Activated CD4-positive, alpha-beta T cell treated with anti-CD3 and anti-CD28 coated beads, Interleukin-2, amount 10 ng/mL, durations not matched to agents 7 days and 5 days (primary cell): ENCODE measurements at regions not wholly inside any gene's neighbourhood (a gene's known extent, or its start where the extent isn't known, plus 50 kb on each side); places are given as distances from the start of the nearest gene placed in this dataset.
"Not testable (repeated sequence)": the region's sequence is repeated elsewhere in the genome, so short reads cannot be mapped to it uniquely, and the experiment has no call there.

Source experiments
- CTCF ChIA-PET: fragments of 350-600 bp; sonication (Branson Sonifier 250); formaldehyde crosslinking; loops from one replicate; lab custom pipeline; 2021; ENCODE audit warnings: antibody characterized with exemption; lab: Charles Lee
- POLR2A ChIA-PET: fragments of 350-600 bp; sonication (Branson Sonifier 250); formaldehyde crosslinking; loops from one replicate; lab custom pipeline; 2021; ENCODE audit warnings: antibody characterized with exemption; lab: Charles Lee
- DNase-seq: peaks from one replicate; pipeline ENCODE4 v3.0.0-alpha.2; 2020
- H3K27ac Mint-ChIP-seq: one replicate; pipeline ENCODE4 v1.8.0; 2021; ENCODE audit warnings: mild to moderate bottlenecking, moderate library complexity, mixed read lengths
- H3K27me3 Mint-ChIP-seq: one replicate; pipeline ENCODE4 v1.8.0; 2021; ENCODE audit warnings: mixed read lengths
- H3K36me3 Mint-ChIP-seq: one replicate; pipeline ENCODE4 v1.8.0; 2021; ENCODE audit warnings: low read depth, mixed read lengths
- H3K4me1 Mint-ChIP-seq: one replicate; pipeline ENCODE4 v1.8.0; 2021; ENCODE audit warnings: mixed read lengths
- H3K4me3 Mint-ChIP-seq: one replicate; pipeline ENCODE4 v1.8.0; 2021; ENCODE audit warnings: mild to moderate bottlenecking, moderate library complexity, mixed read lengths
- H3K9me3 Mint-ChIP-seq: one replicate; pipeline ENCODE4 v1.8.0; 2021; ENCODE audit warnings: mixed read lengths

DNA sequence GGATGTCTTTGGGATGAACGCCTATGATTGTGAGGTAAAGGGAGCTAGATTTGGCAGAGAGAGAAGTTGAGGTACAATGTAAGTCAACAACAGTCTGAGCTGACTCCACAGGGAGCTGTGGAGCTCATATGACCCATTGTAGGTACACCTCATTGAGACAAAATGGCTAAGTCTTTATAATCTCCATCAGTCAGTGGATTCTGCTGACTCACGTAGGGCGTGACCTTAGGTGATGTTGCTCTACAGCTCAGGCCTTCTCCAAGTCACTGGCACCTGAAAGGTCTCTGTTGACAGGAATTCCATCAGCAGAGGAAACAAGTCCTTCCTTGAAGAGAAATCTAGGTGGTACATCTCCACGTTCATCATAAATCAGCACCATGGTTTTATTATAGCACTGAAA lies 118.2 kb upstream of the PRR16 start:
- POLR2A ChIA-PET, result no interaction called here
- Mint-ChIP-seq H3K27ac (no peak overlapping the region), H3K27me3 (no peaks in the 10 kb centered on the region), H3K4me1 (no peaks in the 10 kb centered on the region), H3K4me3 (no peak overlapping the region), H3K9me3 (no peaks in the 10 kb centered on the region), H3K36me3 (no peaks in the 10 kb centered on the region)
- no peak for DNase-seq
- CTCF ChIA-PET, result no interaction called here

- H3K9me3 Mint-ChIP-seq, H3K36me3 Mint-ChIP-seq, DNase-seq, H3K27ac Mint-ChIP-seq, H3K4me1 Mint-ChIP-seq, POLR2A ChIA-PET, H3K27me3 Mint-ChIP-seq, H3K4me3 Mint-ChIP-seq, CTCF ChIA-PET: not testable (repeated sequence)
These were observed 113.0 kb upstream of the PRR16 start for GRCh38 chr5:120351071-120351470.

DNA sequence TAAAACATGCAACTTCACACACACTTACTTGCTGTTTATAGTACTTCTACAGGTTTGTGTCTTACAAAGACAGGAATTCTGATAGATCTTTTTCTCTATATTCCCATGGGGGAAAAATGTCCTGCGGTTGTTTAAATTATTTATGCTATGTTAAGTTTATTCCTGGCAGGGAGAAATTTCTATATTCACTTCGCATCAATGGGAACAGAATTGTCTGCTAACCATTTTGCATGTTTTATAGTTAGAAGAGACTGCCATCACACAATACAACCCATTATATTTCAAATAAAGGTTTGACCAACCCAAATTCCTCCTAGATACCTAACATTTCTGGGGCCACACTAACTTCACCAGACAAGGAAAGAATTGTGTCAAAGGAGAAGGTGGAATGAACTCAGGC lies 110.0 kb upstream of the PRR16 start:
- Mint-ChIP-seq H3K4me1 (no peaks in the 10 kb centered on the region), H3K4me3 (no peak overlapping the region), H3K36me3 (no peaks in the 10 kb centered on the region), H3K27me3 (no peaks in the 10 kb centered on the region), H3K27ac (no peak overlapping the region), H3K9me3 (no peaks in the 10 kb centered on the region)
- POLR2A ChIA-PET, result no interaction called here
- DNase-seq, result no peak
- CTCF ChIA-PET, result no interaction called here

GRCh38 chr5:120358949-120359348 lies 105.2 kb upstream of the PRR16 start:
- ChIA-PET POLR2A (no interaction called here), CTCF (no interaction called here)
- Mint-ChIP-seq H3K27me3 (no peaks in the 10 kb centered on the region), H3K36me3 (no peaks in the 10 kb centered on the region), H3K27ac (no peak overlapping the region), H3K4me1 (no peaks in the 10 kb centered on the region), H3K9me3 (no peaks in the 10 kb centered on the region), H3K4me3 (no peak overlapping the region)
- DNase-seq, result no peak

DNA sequence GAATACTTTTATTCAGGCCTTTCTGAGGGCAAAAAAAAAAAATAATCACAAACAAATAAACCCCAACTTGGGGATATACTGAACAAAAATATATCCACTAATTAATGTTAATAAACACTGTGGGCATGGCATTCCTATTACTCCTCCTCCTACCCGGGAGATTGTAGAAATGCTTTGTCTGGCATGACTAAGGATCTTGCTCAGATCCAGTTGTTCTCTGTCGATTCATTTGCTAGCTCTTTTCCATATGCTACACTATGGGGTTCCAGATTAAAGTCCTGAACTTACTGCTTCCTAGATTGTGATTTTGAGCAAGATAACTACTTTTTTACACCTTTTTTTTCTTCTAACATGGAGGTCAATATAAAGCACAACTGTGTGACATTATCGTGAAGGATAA lies 102.2 kb upstream of the PRR16 start:
- DNase-seq, result no peak
- Mint-ChIP-seq H3K36me3 (no peaks in the 10 kb centered on the region), H3K4me3 (no peak overlapping the region), H3K27me3 (no peaks in the 10 kb centered on the region), H3K9me3 (no peaks in the 10 kb centered on the region), H3K4me1 (no peaks in the 10 kb centered on the region), H3K27ac (no peak overlapping the region)
- ChIA-PET CTCF (interaction anchor here (0.6 kb wide), 1 partner anchor 9 kb away, joined by 4 read pairs; no protein-coding TSS in a partner anchor), POLR2A (no interaction called here)

- ChIA-PET CTCF (interaction anchor here (0.6 kb wide), 1 partner anchor 8 kb away, joined by 4 read pairs; no protein-coding TSS in a partner anchor), POLR2A (no interaction called here)
- Mint-ChIP-seq H3K27me3 (no peaks in the 10 kb centered on the region), H3K36me3 (no peaks in the 10 kb centered on the region), H3K4me3 (no peak overlapping the region), H3K27ac (no peak overlapping the region), H3K4me1 (no peaks in the 10 kb centered on the region), H3K9me3 (no peaks in the 10 kb centered on the region)
- DNase-seq, result no peak
These were observed 101.7 kb upstream of the PRR16 start for GRCh38 chr5:120362426-120362825.

GRCh38 chr5:120365656-120366446 lies 98.2 kb upstream of the PRR16 start:
- H3K4me1 Mint-ChIP-seq, result no peaks in the 10 kb centered on the region
- DNase-seq, result no peak

GRCh38 chr5:120367896-120368634 lies 96.0 kb upstream of the PRR16 start:
- H3K36me3 Mint-ChIP-seq, result no peaks in the 10 kb centered on the region
- no peak overlapping the region for H3K4me3 Mint-ChIP-seq
- CTCF ChIA-PET, result no interaction called here
- no peak for DNase-seq
- no peaks in the 10 kb centered on the region for H3K9me3 Mint-ChIP-seq
- POLR2A ChIA-PET, result no interaction called here
- H3K27ac Mint-ChIP-seq, result no peak overlapping the region
- H3K27me3 Mint-ChIP-seq, result no peaks in the 10 kb centered on the region
- no peaks in the 10 kb centered on the region for H3K4me1 Mint-ChIP-seq

More at GRCh38 chr5:120365656-120366446, 98.2 kb upstream of the PRR16 start:
- Mint-ChIP-seq H3K36me3 (no peaks in the 10 kb centered on the region), H3K9me3 (no peaks in the 10 kb centered on the region), H3K27ac (no peak overlapping the region), H3K4me3 (no peak overlapping the region), H3K27me3 (no peaks in the 10 kb centered on the region)
- CTCF ChIA-PET, result no interaction called here
- POLR2A ChIA-PET, result no interaction called here

DNA sequence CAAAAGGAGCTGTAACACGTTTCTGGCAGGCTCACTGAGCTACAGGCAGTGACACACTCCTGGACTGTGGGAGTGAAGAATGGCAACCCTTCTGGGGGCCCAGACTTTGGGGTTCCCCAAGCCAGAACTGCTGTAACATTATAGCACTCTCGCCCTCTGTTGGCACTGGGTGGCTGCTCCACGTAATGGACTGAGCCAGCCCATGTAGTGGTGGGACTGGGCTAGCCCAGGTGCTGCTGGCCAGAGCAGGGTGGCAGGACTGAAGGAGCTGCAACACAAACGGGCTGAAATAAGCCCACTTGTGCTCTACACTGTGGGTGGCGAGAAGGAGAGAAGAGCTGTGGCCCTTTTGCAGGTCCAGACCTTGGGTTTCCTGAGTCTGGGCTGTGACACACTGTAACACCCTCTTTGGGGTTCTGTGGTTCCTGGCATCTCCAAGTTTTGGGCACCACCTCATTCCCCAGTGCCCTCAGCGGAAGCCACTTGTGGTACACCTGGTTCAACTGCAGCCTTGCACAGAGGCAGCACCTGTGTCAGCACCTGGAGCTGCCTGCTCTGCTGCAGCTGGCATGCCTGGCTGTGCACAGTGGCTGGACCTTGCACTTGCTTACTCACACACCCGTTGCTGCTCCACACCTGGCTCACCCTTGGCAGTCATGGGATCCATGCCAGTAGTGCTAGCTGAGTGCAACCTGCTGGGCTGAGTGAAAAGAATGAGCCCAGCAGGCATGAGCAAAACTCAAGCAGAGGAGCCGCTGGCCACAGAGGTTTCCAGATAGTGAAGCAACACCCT lies 95.0 kb upstream of the PRR16 start:
- no peaks in the 10 kb centered on the region for H3K27me3 Mint-ChIP-seq
- H3K27ac Mint-ChIP-seq, result no peak overlapping the region
- CTCF ChIA-PET, result no interaction called here
- H3K36me3 Mint-ChIP-seq, result no peaks in the 10 kb centered on the region
- POLR2A ChIA-PET, result no interaction called here
- H3K4me1 Mint-ChIP-seq, result no peaks in the 10 kb centered on the region
- no peak overlapping the region for H3K4me3 Mint-ChIP-seq
- no peaks in the 10 kb centered on the region for H3K9me3 Mint-ChIP-seq
- DNase-seq, result no peak

DNA sequence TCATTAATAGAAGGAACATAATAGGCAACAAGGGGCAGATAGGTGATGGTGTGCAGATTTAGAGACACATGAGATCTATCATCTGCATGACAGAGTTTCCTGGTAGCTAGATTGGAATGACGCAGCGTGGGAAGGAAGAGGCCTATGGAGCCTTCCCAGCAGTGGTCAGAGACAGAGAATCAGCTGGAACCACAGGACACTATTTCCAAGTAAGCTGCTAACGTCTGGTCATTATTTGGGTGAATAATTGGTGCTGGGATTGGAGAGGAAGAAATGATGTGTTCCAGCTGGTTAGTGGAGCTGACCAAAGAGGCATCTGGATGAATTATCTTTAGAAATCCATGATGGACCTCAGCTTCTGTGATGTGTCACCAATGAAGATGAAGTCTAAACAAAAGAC lies 91.2 kb upstream of the PRR16 start:
- Mint-ChIP-seq H3K4me1 (no peaks in the 10 kb centered on the region), H3K4me3 (no peak overlapping the region), H3K27me3 (no peaks in the 10 kb centered on the region), H3K27ac (no peak overlapping the region), H3K36me3 (no peaks in the 10 kb centered on the region), H3K9me3 (no peaks in the 10 kb centered on the region)
- ChIA-PET POLR2A (no interaction called here), CTCF (no interaction called here)
- no peak for DNase-seq

DNA sequence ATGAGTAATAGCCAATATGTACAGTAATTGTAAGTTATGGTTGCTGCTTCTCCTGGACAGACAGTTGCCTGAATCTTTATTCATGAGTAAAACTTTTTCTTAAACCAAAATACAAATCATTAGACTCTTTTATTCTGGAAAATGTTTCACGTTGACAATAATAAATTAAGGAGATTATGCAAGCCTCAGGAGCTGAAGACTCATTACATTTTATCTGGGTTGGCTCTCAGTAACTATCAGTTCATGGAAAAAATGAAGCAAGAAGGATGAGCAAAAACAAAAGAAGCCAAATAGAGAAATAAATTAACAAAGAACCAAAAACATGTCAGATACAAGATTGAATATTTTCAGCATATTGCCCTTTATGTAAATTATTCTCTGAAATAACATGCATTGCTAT lies 88.9 kb upstream of the PRR16 start:
- DNase-seq, result no peak
- H3K27me3 Mint-ChIP-seq, result no peaks in the 10 kb centered on the region
- H3K36me3 Mint-ChIP-seq, result no peaks in the 10 kb centered on the region
- no peaks in the 10 kb centered on the region for H3K4me1 Mint-ChIP-seq
- no peak overlapping the region for H3K27ac Mint-ChIP-seq
- ChIA-PET POLR2A (no interaction called here), CTCF (no interaction called here)
- H3K9me3 Mint-ChIP-seq, result peaks cover 3% of the 10 kb centered on the region
- H3K4me3 Mint-ChIP-seq, result no peak overlapping the region

DNA sequence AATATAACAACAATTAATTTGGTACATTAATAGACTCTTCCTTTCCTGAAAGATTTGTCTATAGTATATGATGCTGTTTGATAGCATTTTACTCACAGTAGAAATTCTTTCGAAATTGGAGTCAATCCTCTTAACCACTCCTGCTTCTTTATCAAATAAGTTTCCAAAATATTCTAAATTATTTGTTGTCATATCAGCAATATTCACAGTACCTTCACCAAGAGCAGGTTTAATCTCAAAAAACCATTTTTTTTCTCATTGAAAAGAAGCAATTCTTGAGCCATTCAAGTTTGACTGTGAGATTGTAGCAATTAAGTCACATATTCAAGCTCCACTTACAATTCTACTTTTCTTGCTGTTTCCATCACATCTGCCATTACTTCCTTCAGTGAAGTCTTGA lies 83.5 kb upstream of the PRR16 start:
- ChIA-PET POLR2A (no interaction called here), CTCF (no interaction called here)
- peaks cover 3% of the 10 kb centered on the region for H3K9me3 Mint-ChIP-seq
- no peaks in the 10 kb centered on the region for H3K27me3 Mint-ChIP-seq
- DNase-seq, result no peak
- no peaks in the 10 kb centered on the region for H3K4me1 Mint-ChIP-seq
- H3K36me3 Mint-ChIP-seq, result no peaks in the 10 kb centered on the region
- H3K27ac Mint-ChIP-seq, result no peak overlapping the region
- no peak overlapping the region for H3K4me3 Mint-ChIP-seq

GRCh38 chr5:120382833-120383232 lies 81.3 kb upstream of the PRR16 start:
- no peak overlapping the region for H3K4me3 Mint-ChIP-seq
- no peak overlapping the region for H3K27ac Mint-ChIP-seq
- no peak for DNase-seq
- ChIA-PET CTCF (no interaction called here), POLR2A (no interaction called here)
- no peaks in the 10 kb centered on the region for H3K27me3 Mint-ChIP-seq
- H3K4me1 Mint-ChIP-seq, result peaks cover 7% of the 10 kb centered on the region
- no peaks in the 10 kb centered on the region for H3K36me3 Mint-ChIP-seq
- H3K9me3 Mint-ChIP-seq, result peaks cover 3% of the 10 kb centered on the region
